Trophoblast cell (in vitro differentiated cells and primary cell): ENCODE measurements at regions not wholly inside any gene's neighbourhood (a gene's known extent, or its start where the extent isn't known, plus 50 kb on each side); places are given as distances from the start of the nearest gene placed in this dataset.

ENCODE experiments used
- DNase-seq, 2 donors: peaks; one replicate each; pipeline ENCODE4 v3.0.0-alpha.2; 2016
- H2AFZ ChIP-seq: 2 replicates; pipeline ENCODE4 v1.6.1; 2013; ENCODE audit warnings: low read length, moderate library complexity, mild to moderate bottlenecking; ENCODE audit not compliant: insufficient read depth, poor library complexity
- H2AK5ac ChIP-seq: 2 replicates; pipeline ENCODE4 v1.6.1; 2013; ENCODE audit warnings: mild to moderate bottlenecking, low read length
- H2BK120ac ChIP-seq: 2 replicates; pipeline ENCODE4 v1.6.1; 2013; ENCODE audit warnings: low read length, mild to moderate bottlenecking, moderate library complexity; ENCODE audit not compliant: insufficient read depth, poor library complexity
- H2BK12ac ChIP-seq: 2 replicates; pipeline ENCODE4 v1.6.1; 2013; ENCODE audit warnings: mild to moderate bottlenecking, low read length, moderate library complexity
- H2BK5ac ChIP-seq: 2 replicates; pipeline ENCODE4 v1.6.1; 2013; ENCODE audit warnings: low read length, low read depth, moderate library complexity, mild to moderate bottlenecking; ENCODE audit not compliant: poor library complexity
- H3K14ac ChIP-seq: 2 replicates; pipeline ENCODE4 v1.6.1; 2013; ENCODE audit warnings: mild to moderate bottlenecking, low read length
- H3K18ac ChIP-seq: 2 replicates; pipeline ENCODE4 v1.6.1; 2013; ENCODE audit warnings: mild to moderate bottlenecking, low read length
- H3K23ac ChIP-seq: 2 replicates; pipeline ENCODE4 v1.6.1; 2013; ENCODE audit warnings: low read length
- H3K27ac ChIP-seq: 2 replicates; pipeline ENCODE4 v1.5.1; 2013; ENCODE audit warnings: low read depth, mild to moderate bottlenecking, inconsistent platforms, low read length, moderate library complexity
- H3K27me3 ChIP-seq: 2 replicates; pipeline ENCODE4 v1.6.1; 2013; ENCODE audit warnings: inconsistent platforms, mild to moderate bottlenecking, low read length, moderate library complexity; ENCODE audit not compliant: insufficient read depth
- H3K36me3 ChIP-seq, 2 experiments: 1 replicate in 1 of 2; 2 replicates in 1 of 2; pipeline ENCODE4 v1.6.1; 2013; ENCODE audit warnings: low read length in 2 of 2, mild to moderate bottlenecking in 2 of 2, moderate library complexity in 1 of 2; ENCODE audit not compliant: insufficient read depth in 2 of 2, control insufficient read depth in 1 of 2
- H3K4ac ChIP-seq: 2 replicates; pipeline ENCODE4 v1.6.1; 2013; ENCODE audit warnings: low read depth, mild to moderate bottlenecking, low read length, moderate library complexity
- H3K4me1 ChIP-seq, 2 experiments: 1 replicate in 1 of 2; 2 replicates in 1 of 2; pipeline ENCODE4 v1.6.1; 2013; ENCODE audit warnings: low read length in 2 of 2, mild to moderate bottlenecking in 2 of 2, moderate library complexity in 1 of 2; ENCODE audit not compliant: insufficient read depth in 2 of 2, control insufficient read depth in 1 of 2
- H3K4me2 ChIP-seq: 2 replicates; pipeline ENCODE4 v1.6.1; 2013; ENCODE audit warnings: inconsistent platforms, mild to moderate bottlenecking, low read length, moderate library complexity
- H3K4me3 ChIP-seq: 2 replicates; pipeline ENCODE4 v1.5.1; 2013; ENCODE audit warnings: mild to moderate bottlenecking, low read depth, low read length, inconsistent platforms
- H3K79me1 ChIP-seq: one replicate; pipeline ENCODE4 v1.6.1; 2013; ENCODE audit warnings: low read length
- H3K79me2 ChIP-seq: 2 replicates; pipeline ENCODE4 v1.6.1; 2013; ENCODE audit warnings: low read length, mild to moderate bottlenecking; ENCODE audit not compliant: control insufficient read depth, insufficient read depth, poor library complexity
- H3K9ac ChIP-seq: 2 replicates; pipeline ENCODE4 v1.6.1; 2013; ENCODE audit warnings: mild to moderate bottlenecking, low read length
- H3K9me3 ChIP-seq: 2 replicates; pipeline ENCODE4 v1.6.1; 2013; ENCODE audit warnings: low read depth, mild to moderate bottlenecking, control low read depth, inconsistent platforms, low read length; ENCODE audit not compliant: insufficient read depth
- H4K12ac ChIP-seq: 2 replicates; pipeline ENCODE4 v1.6.1; 2013; ENCODE audit warnings: low read depth, mild to moderate bottlenecking, low read length, moderate library complexity
- H4K8ac ChIP-seq: 2 replicates; pipeline ENCODE4 v1.6.1; 2013; ENCODE audit warnings: low read depth, mild to moderate bottlenecking, low read length, moderate library complexity
- H4K91ac ChIP-seq: one replicate; pipeline ENCODE4 v1.6.1; 2013; ENCODE audit warnings: low read depth, mild to moderate bottlenecking, low read length, moderate library complexity
- WGBS: extraction: QIAGEN DNeasy Blood & Tissue Kit; methylation state at CpG from one replicate; pipeline ENCODE4 v1.1.7; 2013; ENCODE audit warnings: missing lambda C conversion rate; ENCODE audit not compliant: insufficient read length, insufficient coverage; ENCODE audit errors: extremely low coverage; 5-methylcytosine and 5-hydroxymethylcytosine counted together

DNA sequence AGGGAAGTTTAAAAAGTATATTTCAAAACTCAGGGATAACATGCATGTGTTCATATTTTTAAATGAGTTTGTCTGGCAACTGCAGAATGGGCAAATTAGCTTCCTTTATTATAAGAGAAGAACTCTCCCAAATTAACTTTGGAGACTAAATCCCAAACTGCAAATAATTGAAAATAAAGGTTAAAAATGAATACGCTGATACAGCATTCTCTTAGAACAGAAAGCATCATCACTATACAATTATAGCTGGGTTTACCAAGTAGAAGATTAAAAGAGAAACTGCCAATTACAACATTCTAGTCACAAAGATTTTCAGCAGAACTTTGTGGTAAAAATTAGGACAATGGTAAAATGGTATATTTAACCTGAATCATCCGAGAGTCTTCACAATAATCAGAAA lies 73.3 kb downstream of the OLFM4 start:
- no peaks in the 10 kb centered on the region for H3K79me2 ChIP-seq
- no peaks in the 10 kb centered on the region for H3K36me3 ChIP-seq
- no peak for DNase-seq
- H3K18ac ChIP-seq = no peak overlapping the region
- no peak overlapping the region for H4K91ac ChIP-seq
- peaks cover 18% of the 10 kb centered on the region for H3K79me1 ChIP-seq
- H2BK12ac ChIP-seq = no peak overlapping the region
- no peak overlapping the region for H3K4me2 ChIP-seq
- H2BK120ac ChIP-seq = no peak overlapping the region
- no peak overlapping the region for H2BK5ac ChIP-seq
- H2AK5ac ChIP-seq = no peak overlapping the region
- no peak overlapping the region for H3K27ac ChIP-seq
- peaks cover 14 to 26% of the 10 kb centered on the region in 2 experiments for H3K4me1 ChIP-seq
- no peak overlapping the region for H4K12ac ChIP-seq
- no peak overlapping the region for H4K8ac ChIP-seq
- no peak overlapping the region for H2AFZ ChIP-seq
- no peak overlapping the region for H3K14ac ChIP-seq
- no peak overlapping the region for H3K4me3 ChIP-seq
- no peak overlapping the region for H3K9ac ChIP-seq
- WGBS = no CpG with 5 or more reads among the region's 2 CpGs
- no peaks in the 10 kb centered on the region for H3K9me3 ChIP-seq
- no peak overlapping the region for H3K4ac ChIP-seq
- no peak overlapping the region for H3K23ac ChIP-seq
- no peaks in the 10 kb centered on the region for H3K27me3 ChIP-seq

DNA sequence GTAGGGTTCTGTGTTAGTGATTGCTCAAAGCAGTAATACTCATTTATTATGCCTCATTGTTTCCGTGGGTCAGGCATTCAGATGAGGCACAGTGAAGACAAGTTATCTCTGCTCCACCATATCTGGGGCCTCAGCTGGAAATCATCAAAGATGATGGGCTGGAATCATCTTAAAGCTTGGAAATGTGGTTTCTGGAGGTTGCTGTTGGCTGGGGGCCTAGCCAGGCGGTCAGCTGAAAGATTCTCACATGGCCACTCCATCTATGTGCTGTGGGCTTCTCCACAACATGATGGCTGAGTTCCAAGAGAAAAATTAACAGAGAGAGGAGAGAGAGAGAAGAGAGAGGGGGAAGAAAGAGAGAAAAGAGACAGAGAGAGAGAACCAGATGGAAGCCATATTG lies 75.5 kb downstream of the OLFM4 start:
- Histone ChIP-seq H3K23ac (no peak overlapping the region), H4K91ac (no peak overlapping the region), H2BK5ac (no peak overlapping the region), H3K18ac (no peak overlapping the region), H2AFZ (no peak overlapping the region), H3K27me3 (no peaks in the 10 kb centered on the region), H3K27ac (peak overlapping the region; percentile 39), H3K9me3 (no peaks in the 10 kb centered on the region), H3K4ac (no peak overlapping the region), H3K79me2 (no peaks in the 10 kb centered on the region), H4K8ac (peak overlapping the region; percentile 29), H3K4me3 (no peak overlapping the region), H3K4me2 (no peak overlapping the region), H3K79me1 (peaks cover 16% of the 10 kb centered on the region), H2AK5ac (no peak overlapping the region), H3K9ac (no peak overlapping the region), H3K4me1 (peaks cover 12 to 23% of the 10 kb centered on the region in 2 experiments), H3K14ac (no peak overlapping the region), H2BK120ac (no peak overlapping the region), H3K36me3 (no peaks in the 10 kb centered on the region), H4K12ac (no peak overlapping the region), H2BK12ac (peak overlapping the region; percentile 11)
- peak in 1 of 2 donors; percentile 19 for DNase-seq
- WGBS = no CpG with 5 or more reads among the region's 2 CpGs

DNA sequence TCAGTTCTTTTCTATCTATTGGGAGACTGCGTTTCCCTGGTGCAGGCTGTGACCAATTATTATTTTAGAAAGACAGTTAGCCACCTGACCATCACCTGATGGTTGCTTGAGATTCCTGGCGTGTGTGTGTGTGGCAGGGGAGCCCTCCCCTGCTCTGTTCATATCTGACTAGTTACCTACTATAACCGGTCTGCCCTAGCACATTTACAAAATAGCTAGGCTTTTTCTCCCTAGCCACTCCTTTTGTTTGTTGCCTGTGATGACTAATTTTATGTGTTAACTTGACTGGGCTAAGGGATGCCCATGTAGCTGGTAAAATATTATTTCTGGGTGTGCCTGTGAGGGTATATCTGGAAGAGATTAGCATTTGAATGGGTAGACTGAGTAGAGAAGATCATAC lies 76.9 kb downstream of the OLFM4 start:
- H3K9ac ChIP-seq = no peak overlapping the region
- H4K91ac ChIP-seq = peak overlapping the region; percentile 61
- H3K18ac ChIP-seq = no peak overlapping the region
- H3K27ac ChIP-seq = no peak overlapping the region
- no peak overlapping the region for H3K4ac ChIP-seq
- H3K4me3 ChIP-seq = no peak overlapping the region
- H4K8ac ChIP-seq = no peak overlapping the region
- no peak overlapping the region for H3K14ac ChIP-seq
- no peak overlapping the region for H2AK5ac ChIP-seq
- H3K9me3 ChIP-seq = no peaks in the 10 kb centered on the region
- peak overlapping the region; percentile 46 for H2BK5ac ChIP-seq
- H2BK12ac ChIP-seq = peak overlapping the region; percentile 72
- WGBS = no CpG with 5 or more reads among the region's 3 CpGs
- H3K27me3 ChIP-seq = no peaks in the 10 kb centered on the region
- peak; percentile 5 to 59 for DNase-seq
- no peaks in the 10 kb centered on the region for H3K36me3 ChIP-seq
- H3K4me1 ChIP-seq = peaks cover 9 to 16% of the 10 kb centered on the region in 2 experiments
- no peak overlapping the region for H2AFZ ChIP-seq
- H3K4me2 ChIP-seq = no peak overlapping the region
- peak overlapping the region; percentile 41 for H2BK120ac ChIP-seq
- H3K23ac ChIP-seq = no peak overlapping the region
- peaks cover 9% of the 10 kb centered on the region for H3K79me1 ChIP-seq
- no peaks in the 10 kb centered on the region for H3K79me2 ChIP-seq
- H4K12ac ChIP-seq = no peak overlapping the region

DNA sequence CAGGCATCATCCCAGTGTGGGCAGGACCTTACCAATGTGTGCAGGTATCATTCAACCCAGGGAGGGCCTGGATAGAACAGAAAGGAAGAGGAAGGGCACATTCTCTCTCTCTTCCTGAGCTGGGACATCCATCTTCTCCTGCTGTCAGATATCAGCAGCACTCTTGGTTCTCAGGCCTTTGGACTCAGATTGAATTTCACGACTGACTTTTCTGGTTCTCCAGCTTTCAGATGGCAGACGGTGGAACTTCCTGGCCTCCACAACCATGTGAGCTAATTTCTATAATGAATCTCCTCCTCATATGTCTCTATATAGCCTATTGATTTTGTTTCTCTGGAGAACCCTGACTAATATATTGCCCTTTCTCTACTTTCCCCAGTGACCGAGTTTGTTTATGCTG lies 77.3 kb downstream of the OLFM4 start:
- Histone ChIP-seq H4K12ac (no peak overlapping the region), H4K91ac (no peak overlapping the region), H2AK5ac (no peak overlapping the region), H3K4me1 (peaks cover 6 to 12% of the 10 kb centered on the region in 2 experiments), H3K18ac (no peak overlapping the region), H2BK120ac (peak overlapping the region; percentile 41), H3K4me2 (no peak overlapping the region), H3K27me3 (no peaks in the 10 kb centered on the region), H3K4me3 (no peak overlapping the region), H2BK12ac (no peak overlapping the region), H3K9ac (no peak overlapping the region), H3K9me3 (no peaks in the 10 kb centered on the region), H3K36me3 (no peaks in the 10 kb centered on the region), H2BK5ac (peak overlapping the region; percentile 46), H3K79me2 (no peaks in the 10 kb centered on the region), H2AFZ (no peak overlapping the region), H3K79me1 (peaks cover 8% of the 10 kb centered on the region), H3K14ac (no peak overlapping the region), H3K4ac (no peak overlapping the region), H3K27ac (no peak overlapping the region), H4K8ac (no peak overlapping the region), H3K23ac (no peak overlapping the region)
- DNase-seq = peak; percentile 6 to 54
- no CpG with 5 or more reads among the region's 3 CpGs for WGBS
